Myocyte (in vitro differentiated cells): ENCODE measurements at regions not wholly inside any gene's neighbourhood (a gene's known extent, or its start where the extent isn't known, plus 50 kb on each side); places are given as distances from the start of the nearest gene placed in this dataset.

Source experiments
- DNase-seq: peaks from one replicate; pipeline ENCODE4 v3.0.0-alpha.2; 2012; ENCODE audit warnings: low read depth

DNA sequence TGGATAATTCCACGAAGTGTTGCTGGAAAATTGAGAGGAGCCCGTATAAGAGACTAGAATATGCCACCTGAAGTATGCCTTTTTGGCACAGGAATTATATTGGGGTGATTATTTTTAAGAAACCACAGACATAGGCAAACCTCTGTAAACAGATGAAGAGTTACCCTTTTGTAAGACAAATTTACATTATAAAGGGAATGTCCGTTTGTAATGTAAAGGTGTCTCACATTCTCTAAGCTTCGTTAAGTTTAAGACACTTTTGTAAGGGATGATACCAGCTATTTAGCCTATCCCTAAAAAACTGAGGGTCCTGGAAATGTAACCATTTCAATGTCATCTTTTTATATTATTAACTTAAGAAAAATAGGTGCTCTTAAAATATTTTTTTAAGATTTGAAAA lies 432.8 kb upstream of the SYT4 start:
- no peak for DNase-seq

DNA sequence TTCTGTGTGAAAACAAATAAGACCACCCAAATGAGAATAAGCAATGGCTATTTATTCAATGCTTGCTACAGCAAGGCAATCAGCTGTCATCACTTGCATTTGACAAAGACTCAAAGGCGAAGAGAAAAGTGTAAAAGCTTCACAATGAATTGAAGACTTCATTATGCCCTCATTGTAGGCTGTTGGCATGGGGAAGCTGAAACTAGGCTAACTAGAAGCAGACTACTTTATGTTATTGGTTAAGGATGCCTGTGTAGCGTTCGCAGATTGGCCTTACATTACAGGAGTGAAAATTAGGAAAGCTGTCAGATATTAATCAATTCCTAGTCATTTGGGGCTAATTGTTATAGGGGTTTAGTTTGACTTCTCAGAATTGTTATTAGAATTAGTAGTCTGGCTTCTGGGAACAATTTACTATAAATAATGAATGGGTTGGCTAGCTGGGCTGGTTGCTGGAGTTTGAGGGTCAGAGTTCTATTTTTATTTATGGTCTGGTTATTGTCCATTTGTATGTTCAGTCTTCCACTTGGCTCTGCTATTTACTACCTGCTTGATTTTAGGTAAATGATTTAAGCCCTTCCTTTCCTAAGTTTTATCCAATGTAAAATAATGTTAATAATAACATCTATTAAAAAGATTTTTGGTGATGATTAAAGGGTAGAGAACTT lies 437.2 kb upstream of the SYT4 start:
- no peak for DNase-seq

DNA sequence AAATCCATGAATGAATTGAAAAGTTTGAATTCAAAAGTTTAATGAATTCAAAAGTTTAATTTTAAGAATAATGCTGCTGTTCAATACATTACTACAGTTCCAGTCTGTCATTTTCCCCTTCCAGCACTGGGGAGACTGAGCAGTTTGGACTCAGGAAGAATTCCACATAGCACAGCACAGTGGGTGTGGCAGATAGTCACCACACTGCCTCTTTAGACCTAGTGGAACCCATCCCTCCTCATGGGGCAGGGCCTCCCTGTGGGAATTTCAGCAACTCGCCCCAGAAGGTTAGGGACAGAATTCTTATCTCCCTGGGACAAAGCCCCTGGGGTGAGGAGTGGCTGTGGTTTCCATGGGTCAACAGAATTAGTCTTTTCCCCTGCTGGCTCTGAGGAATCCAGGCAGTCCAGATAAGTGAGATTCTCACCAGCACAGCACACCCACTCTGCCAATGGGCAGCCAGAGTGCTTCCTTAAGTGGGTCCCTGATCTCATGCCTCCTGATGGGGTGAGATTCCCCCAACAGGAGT lies 442.0 kb upstream of the SYT4 start:
- DNase-seq: peak; percentile 3

DNA sequence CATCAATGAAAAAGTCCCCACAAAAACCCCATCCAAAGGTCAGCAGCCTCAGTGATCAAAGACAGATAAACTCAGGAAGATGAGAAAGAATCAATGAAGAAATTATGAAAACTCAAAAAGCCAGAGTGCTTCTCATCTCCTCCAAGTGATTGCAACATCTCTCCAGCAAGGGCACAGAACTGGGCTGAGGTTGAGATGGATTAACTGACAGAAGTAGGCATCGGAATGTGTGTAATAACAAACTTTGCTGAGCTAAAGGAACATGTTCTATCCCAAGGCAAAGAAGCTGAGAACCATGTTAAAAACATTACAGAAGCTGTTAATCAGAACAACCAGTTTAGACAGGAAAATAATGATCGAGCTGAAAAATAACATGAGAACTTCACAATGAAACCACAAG lies 442.8 kb upstream of the SYT4 start:
- DNase-seq: peak; percentile 2

DNA sequence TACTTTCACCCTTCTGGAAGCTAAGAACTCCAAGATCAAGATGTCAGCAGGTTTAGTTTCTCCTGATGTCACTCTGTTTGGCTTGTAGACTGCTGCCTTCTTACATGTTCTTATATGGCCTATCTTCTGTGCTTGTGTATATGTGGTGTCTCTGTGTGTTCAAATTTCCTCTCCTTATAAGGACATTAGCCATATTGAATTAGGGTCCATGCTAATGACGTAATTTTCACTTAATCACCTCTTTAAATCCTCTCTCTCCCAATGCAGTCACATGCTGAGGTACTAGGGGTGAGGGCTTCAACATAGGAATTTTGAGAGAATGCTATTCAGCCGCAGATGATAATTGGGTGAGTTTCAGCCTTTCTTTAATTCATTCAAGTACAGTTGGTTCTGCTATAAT lies 458.3 kb upstream of the SYT4 start:
- DNase-seq: no peak

DNA sequence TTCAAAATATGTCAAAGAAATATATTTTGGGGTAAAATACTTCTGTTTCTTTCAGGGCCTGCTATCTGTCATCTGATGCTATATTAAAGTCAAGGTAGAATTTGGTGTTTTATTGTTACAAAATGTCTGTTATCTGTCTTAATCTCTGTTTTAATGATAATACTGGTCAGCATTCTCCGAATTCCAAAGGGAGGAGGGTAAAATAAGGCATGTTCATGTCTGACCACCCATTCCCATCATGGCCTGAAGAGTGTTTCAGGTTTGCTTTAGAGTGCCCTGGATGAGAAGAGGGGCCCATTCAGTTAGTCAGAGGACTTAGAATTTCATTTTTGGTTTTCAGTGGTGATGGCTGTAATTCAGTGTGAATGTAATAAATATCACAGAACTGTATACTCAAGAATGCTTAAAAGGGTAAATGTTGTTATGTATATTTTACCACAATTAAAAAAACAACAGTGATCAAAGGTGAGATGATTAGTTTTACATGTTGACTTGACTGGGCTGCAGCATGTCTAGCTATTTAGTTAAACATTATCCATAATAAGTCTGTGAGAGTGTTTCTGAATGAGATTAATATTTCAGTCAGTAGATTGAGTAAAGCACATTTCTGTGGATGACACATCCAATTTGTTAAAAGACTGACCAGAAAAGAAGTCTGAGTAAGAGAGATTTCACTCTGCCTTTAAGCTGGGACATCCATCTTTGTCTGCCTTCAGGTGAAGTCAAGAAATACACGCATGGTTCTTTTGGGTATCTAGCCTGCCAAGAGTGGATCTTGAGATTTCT lies 467.9 kb upstream of the SYT4 start:
- DNase-seq: no peak

DNA sequence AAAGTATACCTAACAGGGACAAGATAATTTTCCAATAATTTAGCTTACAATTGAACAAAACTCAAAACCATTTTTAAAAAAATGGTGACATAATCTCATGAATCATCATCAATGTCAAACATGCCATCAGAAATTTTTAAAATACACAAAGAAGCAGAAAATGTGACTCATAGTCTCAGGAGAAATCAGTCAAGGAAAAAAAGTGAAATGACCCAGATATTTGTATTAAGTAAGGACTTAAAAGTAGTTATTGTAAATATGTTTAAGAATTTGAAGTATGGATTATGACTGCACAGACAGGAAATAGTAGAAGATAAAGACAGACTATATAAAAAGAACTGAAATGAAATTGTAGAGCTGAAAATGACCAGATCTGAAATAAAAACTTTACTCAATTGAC lies 473.9 kb upstream of the SYT4 start:
- DNase-seq: no peak

DNA sequence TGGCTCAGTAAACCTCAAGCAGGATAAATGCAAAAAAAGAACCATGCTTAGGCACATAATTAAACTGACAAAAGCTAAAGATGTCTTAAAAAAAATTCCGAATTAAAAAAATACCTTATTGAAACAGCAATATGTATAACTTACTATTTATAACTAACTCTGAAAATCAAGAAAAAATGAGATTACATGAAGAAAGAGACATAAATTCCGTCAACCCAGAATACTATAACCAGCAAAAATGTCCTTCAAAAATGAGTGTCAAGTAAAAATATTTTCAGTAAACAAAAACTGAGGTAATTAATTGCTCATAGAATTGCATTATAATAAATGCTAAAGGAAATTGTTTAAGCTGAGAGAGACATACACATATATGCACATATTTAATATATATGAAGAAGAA lies 474.5 kb upstream of the SYT4 start:
- no peak for DNase-seq

DNA sequence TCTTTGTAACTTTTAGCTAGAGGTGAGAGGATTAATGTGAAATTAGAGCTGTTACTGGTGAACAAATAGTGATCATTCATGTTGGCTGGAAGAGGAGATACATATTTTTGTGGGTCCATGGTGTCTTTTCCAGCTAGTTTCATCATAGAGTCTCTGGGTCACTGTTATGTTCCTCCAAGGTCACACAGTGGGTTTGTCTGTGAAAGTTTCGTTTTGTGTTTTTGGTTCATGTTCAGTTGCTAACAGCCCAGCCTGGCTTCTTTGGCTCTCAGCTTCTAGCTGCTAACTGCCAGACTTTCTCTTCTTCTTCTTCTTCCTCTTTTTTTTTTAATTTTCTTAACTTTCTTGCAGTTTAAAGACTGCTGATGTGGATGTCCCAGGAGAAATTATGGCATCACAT lies 480.0 kb upstream of the SYT4 start:
- no peak for DNase-seq

DNA sequence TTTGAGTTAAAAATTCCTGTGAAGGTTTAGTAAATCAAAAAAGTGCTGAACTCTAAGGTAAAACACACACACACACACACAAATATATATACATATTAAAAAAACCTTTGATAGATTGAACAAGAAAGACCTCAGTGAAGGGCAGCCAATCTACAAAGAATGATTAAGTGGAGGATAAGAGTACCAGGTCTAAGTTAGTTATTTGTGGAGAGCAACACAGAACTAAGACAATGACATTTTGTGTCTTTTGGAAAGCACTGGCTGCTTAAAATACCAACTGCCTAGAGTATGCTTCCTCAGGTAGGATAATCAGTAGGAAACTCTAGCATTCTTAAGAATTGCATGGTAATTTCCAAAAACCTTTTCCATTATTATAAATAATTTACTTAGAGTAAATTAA lies 481.4 kb upstream of the SYT4 start:
- no peak for DNase-seq

DNA sequence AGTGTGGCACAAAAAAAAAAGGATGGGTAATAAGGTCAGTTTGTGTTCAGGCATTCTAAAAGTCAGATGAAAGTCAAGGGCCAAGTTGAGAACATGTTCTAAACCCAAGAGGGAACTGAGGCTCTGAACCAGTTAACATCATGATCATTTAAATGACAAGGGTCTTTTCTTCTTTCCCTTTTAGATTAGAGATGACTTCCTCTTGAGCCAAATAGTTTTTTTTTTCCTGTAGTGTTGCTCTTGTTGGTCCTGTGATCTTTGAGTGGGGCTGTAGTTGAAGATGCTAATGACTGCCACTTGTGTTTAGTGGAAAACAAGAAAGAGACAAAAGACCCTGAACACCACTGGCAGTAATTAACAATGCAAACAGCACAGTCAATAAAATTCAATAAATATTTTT lies 482.7 kb upstream of the SYT4 start:
- DNase-seq: no peak

DNA sequence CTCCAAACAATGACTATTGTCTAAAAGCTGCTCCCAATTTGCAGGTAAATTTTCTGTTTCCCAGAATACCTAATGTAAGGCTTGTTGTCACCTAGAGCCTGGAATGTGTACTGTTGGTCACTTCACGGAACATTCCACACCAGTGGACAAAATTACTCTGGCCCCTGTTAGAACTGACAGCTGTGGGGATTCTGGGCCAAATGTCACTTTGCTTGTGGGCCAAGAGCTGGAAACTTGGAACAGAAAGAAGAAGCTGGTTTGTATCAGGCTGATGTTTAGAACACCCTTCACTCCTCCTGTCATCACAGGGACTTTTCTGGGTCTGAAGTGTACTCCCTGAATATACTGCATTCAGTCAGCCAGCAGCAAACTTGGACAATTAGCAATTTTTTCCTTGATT lies 495.6 kb upstream of the SYT4 start:
- DNase-seq: peak; percentile 18

DNA sequence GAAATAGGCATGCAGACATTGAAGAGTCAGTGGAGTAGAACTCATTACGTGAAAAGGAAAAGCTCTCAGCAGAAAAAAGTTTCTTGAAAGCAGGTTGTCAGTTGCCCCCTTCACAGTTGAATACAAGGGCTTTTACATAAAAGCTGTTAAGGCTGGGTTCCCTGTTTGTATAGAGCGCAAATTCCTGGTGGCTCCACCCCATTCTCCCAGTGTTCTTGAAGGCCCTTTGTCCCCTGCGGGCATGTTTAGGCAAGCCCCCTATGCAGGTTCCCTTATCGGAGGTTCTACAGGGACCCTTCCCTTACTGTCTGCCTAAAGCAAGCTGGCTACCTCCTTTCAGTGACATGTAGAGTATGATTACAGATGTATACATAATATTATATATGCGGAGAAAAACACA lies 497.2 kb upstream of the SYT4 start:
- no peak for DNase-seq

DNA sequence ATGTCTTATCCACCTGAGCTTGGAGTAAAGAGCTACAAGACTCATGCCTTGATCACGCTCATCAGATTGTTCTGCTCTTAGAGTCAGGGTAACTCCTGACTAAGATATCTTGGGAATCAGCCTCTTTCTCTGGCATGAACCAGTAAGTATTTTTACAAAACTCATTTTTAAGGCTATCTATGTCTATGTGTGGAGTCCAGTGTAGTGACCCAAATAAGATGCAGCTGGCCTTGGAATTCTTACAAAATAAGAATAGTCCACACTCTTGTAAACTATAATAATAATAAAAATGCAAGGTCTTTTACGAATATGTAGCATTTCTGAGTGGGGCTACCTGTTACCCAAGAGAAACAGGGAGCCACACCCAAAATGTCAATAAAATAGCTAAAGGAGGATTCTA lies 498.3 kb upstream of the SYT4 start:
- no peak for DNase-seq

DNA sequence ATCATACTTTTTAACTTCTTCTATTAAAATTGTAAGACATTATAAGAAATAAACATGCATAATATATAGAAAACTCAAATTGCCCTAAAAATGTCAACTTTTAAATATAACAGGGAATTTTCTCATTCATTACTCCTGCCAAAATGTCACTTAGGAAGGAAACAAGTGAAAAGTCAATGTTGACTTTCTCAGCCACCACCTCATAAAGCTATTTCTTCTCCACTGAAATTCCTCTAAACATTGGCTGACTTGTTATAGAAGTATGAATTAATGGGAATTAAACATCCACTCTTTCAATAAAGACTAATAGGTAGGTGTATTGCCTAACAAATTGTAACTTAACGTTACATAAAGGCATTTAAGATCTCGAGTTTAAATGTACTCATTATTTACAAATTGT lies 499.7 kb upstream of the SYT4 start:
- DNase-seq: no peak

DNA sequence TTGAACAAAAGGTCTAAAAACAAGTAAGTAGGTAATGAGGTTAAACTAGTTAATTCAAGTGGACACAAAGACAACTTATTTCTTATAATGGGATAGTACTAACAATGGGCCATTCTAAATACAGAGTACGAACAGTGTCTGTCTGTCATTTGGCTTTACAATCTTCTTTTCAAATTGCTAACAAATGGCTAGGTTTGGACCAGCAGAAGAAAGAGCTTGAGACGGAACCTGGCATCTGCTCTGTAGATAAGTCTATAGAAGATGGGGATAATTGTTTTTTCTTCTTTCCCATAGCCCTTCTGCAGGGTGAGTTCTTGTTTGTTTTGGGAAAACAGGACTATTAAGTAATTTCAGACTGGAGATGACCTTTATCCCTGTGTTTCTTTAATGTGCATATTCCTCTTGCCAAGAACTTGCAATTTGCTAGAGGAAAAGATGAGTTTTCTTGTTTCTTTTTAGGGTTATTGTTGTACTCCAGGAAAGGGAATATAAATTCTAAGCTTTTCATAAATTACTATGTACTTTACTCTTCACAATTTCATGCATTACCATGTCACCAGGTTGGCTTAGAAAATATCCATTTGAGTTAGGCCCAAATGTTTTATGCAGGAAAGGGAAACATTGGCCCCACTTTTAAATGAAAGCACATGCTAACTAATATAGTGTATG lies 500.5 kb upstream of the SYT4 start:
- DNase-seq: no peak

DNA sequence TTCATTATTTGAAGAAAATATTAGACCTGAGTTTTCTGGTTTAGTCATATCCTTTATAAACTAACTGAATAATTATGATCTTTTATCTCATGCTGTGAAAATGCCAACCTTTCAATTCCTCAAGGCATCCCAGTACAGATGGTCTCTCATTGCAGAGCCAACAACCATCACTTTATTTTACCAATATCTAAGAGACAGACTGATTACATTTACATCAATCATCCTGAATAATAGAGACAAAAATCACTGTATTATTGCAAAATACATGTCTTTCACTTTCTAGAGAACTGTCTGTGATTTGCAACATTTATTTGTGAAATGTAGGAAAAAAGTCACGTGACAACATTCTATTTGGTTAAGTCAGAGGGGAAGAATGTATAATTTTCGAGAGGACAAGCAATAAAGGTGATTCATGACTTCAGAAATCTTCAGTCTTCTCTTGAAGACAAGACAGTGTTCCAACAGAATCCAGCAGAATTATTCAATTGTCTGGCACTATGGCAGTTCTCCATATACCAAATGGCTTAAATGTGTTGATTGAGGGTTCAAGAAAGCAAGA lies 503.6 kb upstream of the SYT4 start:
- DNase-seq: no peak

DNA sequence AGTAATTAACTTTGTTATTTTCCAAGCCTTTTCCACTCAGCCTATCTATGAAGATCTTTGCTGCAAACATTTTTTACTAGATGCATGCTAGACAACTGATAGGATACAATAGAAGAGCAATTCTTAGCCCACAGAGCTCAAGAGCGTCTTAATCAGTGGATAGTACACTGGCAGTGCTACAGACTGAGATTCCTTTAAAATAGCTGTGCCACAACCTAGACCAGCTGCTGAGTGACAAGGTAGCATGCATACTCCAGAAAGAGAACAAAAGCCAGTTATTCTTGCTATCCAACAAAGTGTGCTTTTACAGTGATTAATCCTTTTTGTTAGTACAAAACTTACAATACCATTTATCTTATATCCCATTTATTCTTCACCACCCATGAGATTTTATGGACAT lies 507.9 kb upstream of the SYT4 start:
- DNase-seq: no peak

DNA sequence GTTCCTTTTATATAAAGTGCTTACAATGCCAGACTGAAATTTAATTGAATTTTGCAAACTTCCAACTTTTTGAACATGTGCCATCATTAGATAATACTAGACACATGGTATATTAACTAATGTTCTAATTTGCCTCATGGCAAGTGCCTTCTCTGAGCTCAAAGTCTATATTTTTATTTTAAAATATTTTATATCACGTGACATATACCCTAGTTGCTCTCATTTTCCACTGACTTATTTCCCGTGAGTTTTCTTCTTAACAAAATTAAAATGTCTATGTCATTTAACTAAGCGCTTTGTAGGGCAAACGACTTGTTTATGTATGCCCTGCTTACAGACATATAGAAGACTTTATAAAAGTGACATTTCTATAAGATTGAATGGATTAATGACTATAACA lies 509.6 kb upstream of the SYT4 start:
- DNase-seq: no peak

DNA sequence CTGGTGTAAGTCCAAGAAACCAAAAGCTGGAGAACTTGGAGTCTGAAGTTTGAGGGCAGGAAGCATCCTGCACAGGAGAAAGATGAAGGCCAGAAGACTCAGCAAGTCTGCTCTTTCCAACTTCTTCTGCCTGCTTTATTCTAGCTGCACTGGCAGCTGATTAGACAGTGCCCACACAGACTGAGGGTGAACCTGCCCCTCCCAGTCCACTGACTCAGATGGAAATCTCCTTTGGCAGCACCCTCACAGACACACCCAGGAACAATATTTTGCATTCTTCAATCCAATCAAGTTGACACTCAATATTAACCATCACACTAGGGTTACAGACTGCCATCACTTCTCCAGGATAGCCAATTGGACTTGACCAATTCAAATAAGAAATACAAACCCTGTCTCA lies 510.4 kb upstream of the SYT4 start:
- peak; percentile 16 for DNase-seq

DNA sequence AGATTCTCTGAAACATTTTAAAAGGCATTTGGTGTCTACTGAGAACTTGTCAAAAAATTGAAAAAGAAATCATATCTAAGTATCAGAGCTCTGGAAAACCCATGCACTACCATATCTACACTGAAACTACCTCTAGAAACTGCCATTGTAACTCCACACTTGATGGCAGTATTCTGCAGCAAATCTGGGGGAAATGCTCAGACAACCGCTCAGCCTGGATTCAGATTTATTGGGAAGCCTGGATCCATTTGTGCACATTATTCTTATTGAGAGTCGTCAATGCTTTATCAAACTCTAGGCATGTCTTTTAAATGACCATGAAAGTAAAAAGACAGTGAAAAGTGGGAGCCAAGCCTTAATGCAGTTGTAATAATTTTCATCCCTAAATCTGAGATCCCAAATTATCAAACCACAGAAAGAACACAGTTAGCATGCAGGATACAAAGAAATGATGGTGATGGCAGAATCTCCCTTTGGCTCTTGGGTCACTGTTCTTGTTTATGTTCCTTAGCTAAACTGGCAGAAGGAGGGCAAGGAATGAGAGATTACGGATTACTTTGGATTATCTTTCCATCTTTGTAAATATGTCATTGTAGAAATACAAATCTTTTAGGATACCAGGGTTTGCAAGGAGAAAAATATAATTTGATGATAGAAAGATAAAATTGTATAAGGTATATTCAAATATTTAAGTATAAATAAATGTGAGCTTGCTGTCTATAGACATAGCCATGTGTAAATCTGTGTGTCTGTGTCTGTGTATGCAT lies 512.1 kb upstream of the SYT4 start:
- no peak for DNase-seq
